ENCODE measurements at regions not wholly inside any gene's neighbourhood (a gene's known extent, or its start where the extent isn't known, plus 50 kb on each side); places are given as distances from the start of the nearest gene placed in this dataset.

DNA sequence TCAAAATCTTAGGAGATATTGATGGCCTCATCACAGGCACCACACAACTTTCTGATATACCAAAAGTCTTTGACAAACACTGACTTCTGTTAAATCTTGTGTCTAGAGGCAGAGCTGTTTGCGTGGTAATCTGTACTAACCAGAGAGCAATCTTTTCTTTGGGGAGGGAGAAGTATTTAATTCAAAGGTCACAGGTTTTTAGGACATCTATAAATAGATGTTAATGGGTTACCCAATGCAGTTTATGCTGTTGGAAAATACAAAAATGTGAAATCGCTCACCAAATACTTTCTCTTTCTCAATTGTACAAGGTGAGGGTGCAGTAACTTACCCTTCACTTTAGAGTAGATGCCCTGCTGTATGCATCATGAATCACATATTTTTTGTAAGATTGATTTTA lies 510.5 kb downstream of the NSUN3 start:
- TF ChIP-seq, protein P1, sequence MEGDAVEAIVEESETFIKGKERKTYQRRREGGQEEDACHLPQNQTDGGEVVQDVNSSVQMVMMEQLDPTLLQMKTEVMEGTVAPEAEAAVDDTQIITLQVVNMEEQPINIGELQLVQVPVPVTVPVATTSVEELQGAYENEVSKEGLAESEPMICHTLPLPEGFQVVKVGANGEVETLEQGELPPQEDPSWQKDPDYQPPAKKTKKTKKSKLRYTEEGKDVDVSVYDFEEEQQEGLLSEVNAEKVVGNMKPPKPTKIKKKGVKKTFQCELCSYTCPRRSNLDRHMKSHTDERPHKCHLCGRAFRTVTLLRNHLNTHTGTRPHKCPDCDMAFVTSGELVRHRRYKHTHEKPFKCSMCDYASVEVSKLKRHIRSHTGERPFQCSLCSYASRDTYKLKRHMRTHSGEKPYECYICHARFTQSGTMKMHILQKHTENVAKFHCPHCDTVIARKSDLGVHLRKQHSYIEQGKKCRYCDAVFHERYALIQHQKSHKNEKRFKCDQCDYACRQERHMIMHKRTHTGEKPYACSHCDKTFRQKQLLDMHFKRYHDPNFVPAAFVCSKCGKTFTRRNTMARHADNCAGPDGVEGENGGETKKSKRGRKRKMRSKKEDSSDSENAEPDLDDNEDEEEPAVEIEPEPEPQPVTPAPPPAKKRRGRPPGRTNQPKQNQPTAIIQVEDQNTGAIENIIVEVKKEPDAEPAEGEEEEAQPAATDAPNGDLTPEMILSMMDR (IDR thresholded peaks at IDR 0.05) = no peak
- TF ChIP-seq EP300 (IDR thresholded peaks at IDR 0.05) = no peak
- no peak for TF ChIP-seq POLR2AphosphoS5 (IDR thresholded peaks at IDR 0.05)

Measured in stomach (tissue), 4 donors.